Mammary epithelial cell (primary cell): ENCODE measurements at regions not wholly inside any gene's neighbourhood (a gene's known extent, or its start where the extent isn't known, plus 50 kb on each side); places are given as distances from the start of the nearest gene placed in this dataset.

Source experiments
- EZH2 ChIP-seq: IDR thresholded peaks from 2 replicates; pipeline ENCODE4 v1.6.1; 2012; ENCODE audit warnings: low read length, inconsistent platforms, borderline replicate concordance
- TF ChIP-seq, protein P1 (sequence below), 2 donors: IDR thresholded peaks in 1 of 2; conservative IDR thresholded peaks in 1 of 2; 2 replicates each; pipeline ENCODE4 v1.5.1; 2011 to 2012; ENCODE audit warnings: inconsistent platforms in 2 of 2, low read length in 2 of 2, mild to moderate bottlenecking in 2 of 2, control low read depth in 1 of 2, low read depth in 1 of 2; ENCODE audit not compliant: insufficient read depth in 1 of 2; ENCODE audit errors: extremely low read depth in 1 of 2

DNA sequence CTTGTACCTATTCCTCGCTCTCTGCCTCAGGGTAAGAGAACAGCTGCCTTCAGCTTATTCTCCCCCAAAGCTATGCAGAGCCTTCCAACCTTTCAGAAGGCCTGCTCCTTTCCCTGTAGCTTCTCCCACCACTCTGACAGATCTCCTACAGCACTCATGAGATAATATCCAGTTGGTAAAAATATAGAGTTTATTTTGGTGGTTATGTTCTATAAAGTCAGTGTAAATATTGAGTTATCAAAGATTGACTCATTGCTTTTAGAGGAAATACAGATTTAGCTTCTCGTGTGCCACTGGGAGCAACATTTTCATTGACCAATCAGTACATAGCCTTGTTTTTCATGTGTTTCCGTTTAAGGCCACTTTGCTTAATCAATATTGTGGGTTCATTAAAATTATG, 216.2 kb upstream of the TECRL start:
- TF ChIP-seq, protein P1, sequence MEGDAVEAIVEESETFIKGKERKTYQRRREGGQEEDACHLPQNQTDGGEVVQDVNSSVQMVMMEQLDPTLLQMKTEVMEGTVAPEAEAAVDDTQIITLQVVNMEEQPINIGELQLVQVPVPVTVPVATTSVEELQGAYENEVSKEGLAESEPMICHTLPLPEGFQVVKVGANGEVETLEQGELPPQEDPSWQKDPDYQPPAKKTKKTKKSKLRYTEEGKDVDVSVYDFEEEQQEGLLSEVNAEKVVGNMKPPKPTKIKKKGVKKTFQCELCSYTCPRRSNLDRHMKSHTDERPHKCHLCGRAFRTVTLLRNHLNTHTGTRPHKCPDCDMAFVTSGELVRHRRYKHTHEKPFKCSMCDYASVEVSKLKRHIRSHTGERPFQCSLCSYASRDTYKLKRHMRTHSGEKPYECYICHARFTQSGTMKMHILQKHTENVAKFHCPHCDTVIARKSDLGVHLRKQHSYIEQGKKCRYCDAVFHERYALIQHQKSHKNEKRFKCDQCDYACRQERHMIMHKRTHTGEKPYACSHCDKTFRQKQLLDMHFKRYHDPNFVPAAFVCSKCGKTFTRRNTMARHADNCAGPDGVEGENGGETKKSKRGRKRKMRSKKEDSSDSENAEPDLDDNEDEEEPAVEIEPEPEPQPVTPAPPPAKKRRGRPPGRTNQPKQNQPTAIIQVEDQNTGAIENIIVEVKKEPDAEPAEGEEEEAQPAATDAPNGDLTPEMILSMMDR (conservative IDR thresholded peaks at IDR 0.05 in 1 of 2, IDR thresholded peaks at IDR 0.05 in 1 of 2; ENCODE audit: extremely low read depth in 1 of 2, insufficient read depth in 1 of 2, low read depth in 1 of 2, low read length in 2 of 2): no peak
- TF ChIP-seq EZH2: no peak
